ENCODE measurements at regions not wholly inside any gene's neighbourhood (a gene's known extent, or its start where the extent isn't known, plus 50 kb on each side); places are given as distances from the start of the nearest gene placed in this dataset.

DNA sequence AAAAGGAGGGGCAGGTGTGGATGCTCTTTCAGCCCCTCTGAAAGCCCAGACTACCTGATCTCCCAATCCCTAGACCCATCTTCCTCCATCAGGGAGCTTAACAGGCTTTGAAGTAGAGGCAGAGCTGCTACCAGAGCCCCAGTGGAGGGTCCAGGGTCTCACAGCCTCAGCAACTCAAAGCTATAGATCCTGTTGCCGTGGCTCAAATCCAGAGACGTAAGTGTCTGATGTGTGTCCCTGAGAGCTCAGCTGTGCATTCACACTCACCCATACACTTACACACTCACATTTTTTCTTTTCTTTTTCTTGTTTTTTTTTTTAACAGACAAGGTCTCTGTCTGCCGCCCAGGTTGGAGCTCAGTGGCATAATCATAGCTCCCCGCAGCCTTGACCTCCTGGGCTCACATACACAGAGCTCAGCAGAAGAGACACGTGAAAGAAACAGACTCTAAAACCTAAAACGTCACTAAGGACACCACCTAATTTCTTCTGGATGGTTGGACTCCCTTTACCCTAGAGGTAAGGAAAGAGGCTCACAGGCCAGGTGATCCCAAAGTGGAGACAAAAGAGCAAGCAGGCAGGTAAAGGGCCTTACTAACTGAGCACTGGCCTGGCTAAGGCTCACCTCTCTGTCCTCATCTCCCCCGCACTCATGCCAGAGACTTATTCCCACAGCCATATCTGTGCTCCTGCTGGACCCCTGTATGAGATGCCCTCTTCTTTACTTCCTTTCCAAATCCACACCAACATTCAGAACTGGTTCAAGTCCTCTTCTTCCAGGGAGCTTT lies 80.7 kb downstream of the SCN11A start:
- no peak for DNase-seq
- no peak overlapping the region for H3K4me2 ChIP-seq (ENCODE audit: low read depth, low read length, poor library complexity, severe bottlenecking)
- H3K79me2 ChIP-seq (ENCODE audit: low read length): no peaks in the 10 kb centered on the region
- no peaks in the 10 kb centered on the region for H3K27me3 ChIP-seq (ENCODE audit: low read length)
- no peaks in the 10 kb centered on the region for H3K4me1 ChIP-seq (ENCODE audit: low read length)
- no peak overlapping the region for H3K9ac ChIP-seq (ENCODE audit: low read length)
- no peak overlapping the region for H2AFZ ChIP-seq (ENCODE audit: low read length)
- H4K20me1 ChIP-seq (ENCODE audit: insufficient read depth, low read depth, low read length): 0 out of 2 replicates have a peak, but pooled peaks cover 4% of the 10 kb centered on the region
- no peaks in the 10 kb centered on the region for H3K9me2 ChIP-seq (replicated peaks; ENCODE audit: insufficient read depth, low read length)
- no peaks in the 10 kb centered on the region for H3K36me3 ChIP-seq (ENCODE audit: insufficient read depth, low read length)
- no peaks in the 10 kb centered on the region for H3K9me3 ChIP-seq (ENCODE audit: low read length)
- H3K27ac ChIP-seq (ENCODE audit: low read length): no peak overlapping the region
- H3K4me3 ChIP-seq (ENCODE audit: low read length): no peak overlapping the region

GRCh38 chr3:38969317-38970235 lies 82.2 kb downstream of the SCN11A start:
- H3K4me3 ChIP-seq (ENCODE audit: low read length): no peak overlapping the region
- DNase-seq: no peak
- H3K79me2 ChIP-seq (ENCODE audit: low read length): no peaks in the 10 kb centered on the region

DNA sequence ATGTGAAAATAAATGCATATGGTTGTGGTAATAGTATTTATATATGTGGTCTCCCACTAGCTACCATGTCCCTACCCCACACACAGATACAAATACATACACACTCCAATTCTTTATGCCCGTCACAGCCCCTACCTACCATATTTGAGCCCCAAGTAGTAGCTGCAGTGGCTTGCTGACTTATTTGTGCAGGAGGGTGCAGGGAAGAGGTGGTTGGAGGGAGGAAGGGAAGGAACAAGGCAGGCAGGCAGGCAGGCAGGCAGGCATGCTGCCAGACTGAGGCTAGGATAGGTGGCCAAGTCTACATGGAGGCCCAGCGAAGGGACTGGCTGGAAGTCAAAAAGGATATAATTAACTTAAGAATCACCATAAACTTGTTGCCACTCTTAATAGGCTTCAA lies 82.9 kb downstream of the SCN11A start:
- DNase-seq: no peak
- Histone ChIP-seq H3K36me3 (ENCODE audit: insufficient read depth, low read length) (no peaks in the 10 kb centered on the region), H3K79me2 (ENCODE audit: low read length) (no peaks in the 10 kb centered on the region), H3K9ac (ENCODE audit: low read length) (no peak overlapping the region), H3K27ac (ENCODE audit: low read length) (no peak overlapping the region), H2AFZ (ENCODE audit: low read length) (no peak overlapping the region), H3K4me1 (ENCODE audit: low read length) (no peaks in the 10 kb centered on the region), H3K9me3 (ENCODE audit: low read length) (no peaks in the 10 kb centered on the region), H3K4me3 (ENCODE audit: low read length) (no peak overlapping the region), H4K20me1 (ENCODE audit: insufficient read depth, low read depth, low read length) (0 out of 2 replicates have a peak, but pooled peaks cover 4% of the 10 kb centered on the region), H3K4me2 (ENCODE audit: low read depth, low read length, poor library complexity, severe bottlenecking) (no peak overlapping the region), H3K27me3 (ENCODE audit: low read length) (no peaks in the 10 kb centered on the region), H3K9me2 (replicated peaks; ENCODE audit: insufficient read depth, low read length) (no peaks in the 10 kb centered on the region)

More at GRCh38 chr3:38969317-38970235, 82.2 kb downstream of the SCN11A start:
- Histone ChIP-seq H3K4me2 (ENCODE audit: low read depth, low read length, poor library complexity, severe bottlenecking) (no peak overlapping the region), H3K36me3 (ENCODE audit: insufficient read depth, low read length) (no peaks in the 10 kb centered on the region), H4K20me1 (ENCODE audit: insufficient read depth, low read depth, low read length) (0 out of 2 replicates have a peak, but pooled peaks cover 4% of the 10 kb centered on the region), H3K27ac (ENCODE audit: low read length) (no peak overlapping the region), H3K9me3 (ENCODE audit: low read length) (no peaks in the 10 kb centered on the region), H3K9me2 (replicated peaks; ENCODE audit: insufficient read depth, low read length) (no peaks in the 10 kb centered on the region), H2AFZ (ENCODE audit: low read length) (no peak overlapping the region), H3K4me1 (ENCODE audit: low read length) (no peaks in the 10 kb centered on the region), H3K9ac (ENCODE audit: low read length) (no peak overlapping the region), H3K27me3 (ENCODE audit: low read length) (no peaks in the 10 kb centered on the region)

- Histone ChIP-seq H3K9ac (ENCODE audit: low read length) (no peak overlapping the region), H4K20me1 (ENCODE audit: insufficient read depth, low read depth, low read length) (0 out of 2 replicates have a peak, but pooled peaks cover 4% of the 10 kb centered on the region)
Observed at GRCh38 chr3:38968403-38968802, 83.3 kb downstream of the SCN11A start.

GRCh38 chr3:38967693-38967989 lies 84.1 kb downstream of the SCN11A start:
- no peak overlapping the region for H2AFZ ChIP-seq (ENCODE audit: low read length)
- H4K20me1 ChIP-seq (ENCODE audit: insufficient read depth, low read depth, low read length): 0 out of 2 replicates have a peak, but pooled peaks cover 4% of the 10 kb centered on the region
- H3K36me3 ChIP-seq (ENCODE audit: insufficient read depth, low read length): no peaks in the 10 kb centered on the region
- H3K27ac ChIP-seq (ENCODE audit: low read length): no peak overlapping the region
- H3K9me2 ChIP-seq (replicated peaks; ENCODE audit: insufficient read depth, low read length): no peaks in the 10 kb centered on the region
- H3K9me3 ChIP-seq (ENCODE audit: low read length): no peaks in the 10 kb centered on the region
- no peaks in the 10 kb centered on the region for H3K27me3 ChIP-seq (ENCODE audit: low read length)
- DNase-seq: no peak
- no peak overlapping the region for H3K4me3 ChIP-seq (ENCODE audit: low read length)
- H3K79me2 ChIP-seq (ENCODE audit: low read length): no peaks in the 10 kb centered on the region
- no peak overlapping the region for H3K9ac ChIP-seq (ENCODE audit: low read length)
- no peak overlapping the region for H3K4me2 ChIP-seq (ENCODE audit: low read depth, low read length, poor library complexity, severe bottlenecking)
- no peaks in the 10 kb centered on the region for H3K4me1 ChIP-seq (ENCODE audit: low read length)

More at GRCh38 chr3:38968403-38968802, 83.3 kb downstream of the SCN11A start:
- H3K9me2 ChIP-seq (replicated peaks; ENCODE audit: insufficient read depth, low read length): no peaks in the 10 kb centered on the region
- no peaks in the 10 kb centered on the region for H3K4me1 ChIP-seq (ENCODE audit: low read length)
- no peak overlapping the region for H3K27ac ChIP-seq (ENCODE audit: low read length)
- no peaks in the 10 kb centered on the region for H3K36me3 ChIP-seq (ENCODE audit: insufficient read depth, low read length)
- no peak overlapping the region for H3K4me2 ChIP-seq (ENCODE audit: low read depth, low read length, poor library complexity, severe bottlenecking)
- DNase-seq: no peak
- no peak overlapping the region for H3K4me3 ChIP-seq (ENCODE audit: low read length)
- no peaks in the 10 kb centered on the region for H3K27me3 ChIP-seq (ENCODE audit: low read length)
- H3K9me3 ChIP-seq (ENCODE audit: low read length): no peaks in the 10 kb centered on the region
- no peaks in the 10 kb centered on the region for H3K79me2 ChIP-seq (ENCODE audit: low read length)
- H2AFZ ChIP-seq (ENCODE audit: low read length): no peak overlapping the region

- H3K4me2 ChIP-seq (ENCODE audit: low read depth, low read length, poor library complexity, severe bottlenecking): no peak overlapping the region
Observed at GRCh38 chr3:38966811-38967692, 84.7 kb downstream of the SCN11A start.

DNA sequence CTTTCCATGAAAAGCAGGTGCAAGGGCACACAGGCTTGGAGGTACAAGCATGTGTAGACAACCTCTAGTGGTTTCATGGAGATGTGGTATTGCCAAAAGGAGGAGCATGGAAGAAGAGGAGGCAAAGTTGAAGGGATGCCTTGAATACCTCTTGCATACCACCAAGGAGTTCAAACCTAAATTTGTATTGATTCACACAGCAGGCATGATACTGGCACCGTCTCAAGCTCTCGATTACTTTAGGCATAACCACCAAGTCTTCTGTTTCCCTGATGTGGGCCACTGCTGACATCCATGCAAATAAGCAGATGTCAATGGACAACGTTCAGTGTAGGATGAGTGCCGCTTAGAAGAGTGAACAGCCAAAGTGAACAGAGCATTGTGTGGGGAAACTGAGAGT lies 87.1 kb downstream of the SCN11A start:
- H3K4me2 ChIP-seq (ENCODE audit: low read depth, low read length, poor library complexity, severe bottlenecking): no peak overlapping the region
- H3K4me3 ChIP-seq (ENCODE audit: low read length): no peak overlapping the region
- no peak overlapping the region for H3K9ac ChIP-seq (ENCODE audit: low read length)
- no peaks in the 10 kb centered on the region for H3K9me2 ChIP-seq (replicated peaks; ENCODE audit: insufficient read depth, low read length)
- H3K27me3 ChIP-seq (ENCODE audit: low read length): no peaks in the 10 kb centered on the region
- H3K79me2 ChIP-seq (ENCODE audit: low read length): no peaks in the 10 kb centered on the region
- no peak overlapping the region for H2AFZ ChIP-seq (ENCODE audit: low read length)
- DNase-seq: no peak
- H3K27ac ChIP-seq (ENCODE audit: low read length): no peak overlapping the region
- H3K36me3 ChIP-seq (ENCODE audit: insufficient read depth, low read length): no peaks in the 10 kb centered on the region
- no peaks in the 10 kb centered on the region for H4K20me1 ChIP-seq (ENCODE audit: insufficient read depth, low read depth, low read length)
- no peaks in the 10 kb centered on the region for H3K4me1 ChIP-seq (ENCODE audit: low read length)
- H3K9me3 ChIP-seq (ENCODE audit: low read length): no peaks in the 10 kb centered on the region

More at GRCh38 chr3:38966811-38967692, 84.7 kb downstream of the SCN11A start:
- Histone ChIP-seq H3K4me3 (ENCODE audit: low read length) (no peak overlapping the region), H3K9me3 (ENCODE audit: low read length) (no peaks in the 10 kb centered on the region), H3K36me3 (ENCODE audit: insufficient read depth, low read length) (no peaks in the 10 kb centered on the region), H3K27me3 (ENCODE audit: low read length) (no peaks in the 10 kb centered on the region), H3K4me1 (ENCODE audit: low read length) (no peaks in the 10 kb centered on the region), H3K9me2 (replicated peaks; ENCODE audit: insufficient read depth, low read length) (no peaks in the 10 kb centered on the region), H3K27ac (ENCODE audit: low read length) (no peak overlapping the region), H2AFZ (ENCODE audit: low read length) (no peak overlapping the region), H4K20me1 (ENCODE audit: insufficient read depth, low read depth, low read length) (0 out of 2 replicates have a peak, but pooled peaks cover 4% of the 10 kb centered on the region), H3K79me2 (ENCODE audit: low read length) (no peaks in the 10 kb centered on the region), H3K9ac (ENCODE audit: low read length) (no peak overlapping the region)
- no peak for DNase-seq

All from Karpas-422 (cell line).